ENCODE measurements at regions not wholly inside any gene's neighbourhood (a gene's known extent, or its start where the extent isn't known, plus 50 kb on each side); places are given as distances from the start of the nearest gene placed in this dataset.

DNA sequence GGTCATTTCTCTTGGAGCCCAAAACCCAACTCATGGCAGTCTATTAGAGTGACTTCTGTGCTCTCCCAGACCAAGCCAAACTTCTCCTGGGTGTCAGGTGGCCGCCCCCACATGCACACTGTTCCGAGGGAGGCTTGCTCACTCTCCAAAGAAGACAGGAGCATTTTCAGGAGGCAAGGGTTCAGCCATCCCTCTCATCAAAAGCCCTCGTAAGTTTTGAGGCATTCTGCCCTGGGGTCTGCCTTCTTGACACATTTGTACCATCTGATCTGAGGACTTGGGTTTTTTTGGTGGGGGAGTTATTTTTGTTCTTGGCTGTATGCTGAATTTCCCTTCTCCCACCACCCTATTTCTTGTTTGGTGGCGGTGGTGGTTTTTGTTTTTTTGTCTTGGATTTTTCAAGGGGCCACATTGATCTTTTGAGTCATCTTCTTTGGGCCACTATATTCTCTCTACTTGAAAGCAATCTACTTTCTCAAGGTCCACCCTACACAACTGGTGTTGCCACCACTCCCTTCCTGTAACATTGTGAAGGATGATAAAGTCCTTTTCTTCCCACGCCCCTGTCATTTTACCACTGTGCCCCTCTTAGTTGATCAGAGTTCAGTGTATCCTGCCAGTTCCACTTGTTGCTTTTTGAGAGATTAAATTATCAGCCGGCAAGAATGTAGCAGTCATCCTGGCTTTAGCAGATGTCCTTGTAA lies 255.8 kb downstream of the CYP26B1 start:
- Histone ChIP-seq H3K9me3 (no peaks in the 10 kb centered on the region), H3K36me3 (replicated peaks in 1 of 2; ENCODE audit: insufficient read depth in 1 of 2, low read depth in 2 of 2) (no peaks in the 10 kb centered on the region), H3K4me3 (no peak overlapping the region), H3K27me3 (no peaks in the 10 kb centered on the region), H3K4me1 (no peaks in the 10 kb centered on the region), H3K27ac (no peak overlapping the region)
- WGBS, 2 donors = 60 to 68% methylated on average over 6 of the region's 6 CpGs
- no peak for DNase-seq
- TF ChIP-seq, protein P1, sequence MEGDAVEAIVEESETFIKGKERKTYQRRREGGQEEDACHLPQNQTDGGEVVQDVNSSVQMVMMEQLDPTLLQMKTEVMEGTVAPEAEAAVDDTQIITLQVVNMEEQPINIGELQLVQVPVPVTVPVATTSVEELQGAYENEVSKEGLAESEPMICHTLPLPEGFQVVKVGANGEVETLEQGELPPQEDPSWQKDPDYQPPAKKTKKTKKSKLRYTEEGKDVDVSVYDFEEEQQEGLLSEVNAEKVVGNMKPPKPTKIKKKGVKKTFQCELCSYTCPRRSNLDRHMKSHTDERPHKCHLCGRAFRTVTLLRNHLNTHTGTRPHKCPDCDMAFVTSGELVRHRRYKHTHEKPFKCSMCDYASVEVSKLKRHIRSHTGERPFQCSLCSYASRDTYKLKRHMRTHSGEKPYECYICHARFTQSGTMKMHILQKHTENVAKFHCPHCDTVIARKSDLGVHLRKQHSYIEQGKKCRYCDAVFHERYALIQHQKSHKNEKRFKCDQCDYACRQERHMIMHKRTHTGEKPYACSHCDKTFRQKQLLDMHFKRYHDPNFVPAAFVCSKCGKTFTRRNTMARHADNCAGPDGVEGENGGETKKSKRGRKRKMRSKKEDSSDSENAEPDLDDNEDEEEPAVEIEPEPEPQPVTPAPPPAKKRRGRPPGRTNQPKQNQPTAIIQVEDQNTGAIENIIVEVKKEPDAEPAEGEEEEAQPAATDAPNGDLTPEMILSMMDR (IDR thresholded peaks at IDR 0.05) = no peak
- TF ChIP-seq POLR2A (IDR thresholded peaks at IDR 0.05) = no peak
- intact Hi-C loops (cut with DNase I) = no loop called here
- no peak for ATAC-seq

GRCh38 chr2:71891155-71891554 lies 256.5 kb downstream of the CYP26B1 start:
- Histone ChIP-seq H3K9me3 (no peaks in the 10 kb centered on the region), H3K4me3 (no peak overlapping the region), H3K27ac (no peak overlapping the region), H3K27me3 (no peaks in the 10 kb centered on the region), H3K36me3 (replicated peaks in 1 of 2; ENCODE audit: insufficient read depth in 1 of 2, low read depth in 2 of 2) (no peaks in the 10 kb centered on the region), H3K4me1 (no peaks in the 10 kb centered on the region)
- ATAC-seq (no peak), DNase-seq (no peak)
- WGBS, 2 donors = 63 to 67% methylated on average over 2 to 5 of the region's 5 CpGs
- intact Hi-C loops (cut with DNase I) = no loop called here
- TF ChIP-seq POLR2A (IDR thresholded peaks at IDR 0.05) = no peak
- TF ChIP-seq, protein P1 (IDR thresholded peaks at IDR 0.05) = no peak

- no peak overlapping the region for H3K4me3 ChIP-seq
- H3K36me3 ChIP-seq (replicated peaks in 1 of 2; ENCODE audit: insufficient read depth in 1 of 2, low read depth in 2 of 2) = no peaks in the 10 kb centered on the region
- no peaks in the 10 kb centered on the region for H3K4me1 ChIP-seq
- WGBS, 2 donors = 77 to 86% methylated on average over 5 of the region's 5 CpGs
- ATAC-seq (no peak), DNase-seq (no peak)
- H3K9me3 ChIP-seq = no peaks in the 10 kb centered on the region
- H3K27ac ChIP-seq = no peak overlapping the region
- TF ChIP-seq POLR2A (IDR thresholded peaks at IDR 0.05) = no peak
- TF ChIP-seq, protein P1 (IDR thresholded peaks at IDR 0.05) = no peak
- H3K27me3 ChIP-seq = no peaks in the 10 kb centered on the region
- intact Hi-C loops (cut with DNase I) = no loop called here
Observed at GRCh38 chr2:71889759-71890684, 257.6 kb downstream of the CYP26B1 start.

- Histone ChIP-seq H3K36me3 (replicated peaks in 1 of 2; ENCODE audit: insufficient read depth in 1 of 2, low read depth in 2 of 2) (no peaks in the 10 kb centered on the region), H3K27me3 (no peaks in the 10 kb centered on the region), H3K9me3 (no peaks in the 10 kb centered on the region), H3K4me1 (no peaks in the 10 kb centered on the region), H3K27ac (no peak overlapping the region), H3K4me3 (no peak overlapping the region)
- intact Hi-C loops (cut with DNase I) = no loop called here
- ATAC-seq = no peak
- TF ChIP-seq, protein P1 (IDR thresholded peaks at IDR 0.05) = no peak
- TF ChIP-seq POLR2A (IDR thresholded peaks at IDR 0.05) = no peak
- no peak for DNase-seq
- WGBS, 2 donors = 67% methylated on average over 4 of the region's 4 CpGs
Observed at GRCh38 chr2:71888751-71889445, 258.8 kb downstream of the CYP26B1 start.
